Endodermal cell (in vitro differentiated cells): ENCODE measurements at regions not wholly inside any gene's neighbourhood (a gene's known extent, or its start where the extent isn't known, plus 50 kb on each side); places are given as distances from the start of the nearest gene placed in this dataset.

ENCODE experiments used
- DNase-seq: peaks from one replicate; pipeline ENCODE4 v3.0.0-alpha.2; 2017
- H3K27ac ChIP-seq: 2 replicates; pipeline ENCODE4 v1.5.1; 2013; ENCODE audit warnings: mild to moderate bottlenecking, low read depth, low read length, moderate library complexity
- H3K27me3 ChIP-seq: 2 replicates; pipeline ENCODE4 v1.6.1; 2013; ENCODE audit warnings: mild to moderate bottlenecking, low read length, moderate library complexity; ENCODE audit not compliant: insufficient read depth, control insufficient read depth, poor library complexity, severe bottlenecking
- H3K36me3 ChIP-seq: 2 replicates; pipeline ENCODE4 v1.7.0; 2013; ENCODE audit warnings: mild to moderate bottlenecking, low read length, moderate library complexity; ENCODE audit not compliant: control insufficient read depth, insufficient read depth
- H3K4me1 ChIP-seq: one replicate; pipeline ENCODE4 v1.7.0; 2013; ENCODE audit warnings: low read length; ENCODE audit not compliant: control insufficient read depth, insufficient read depth
- H3K4me3 ChIP-seq: 2 replicates; pipeline ENCODE4 v1.5.1; 2013; ENCODE audit warnings: mild to moderate bottlenecking, low read length, moderate library complexity
- H3K9ac ChIP-seq: 2 replicates; pipeline ENCODE4 v1.6.1; 2013; ENCODE audit warnings: mild to moderate bottlenecking, low read length, moderate library complexity; ENCODE audit not compliant: poor library complexity, severe bottlenecking; ENCODE audit errors: extremely low read depth
- H3K9me3 ChIP-seq: 2 replicates; pipeline ENCODE4 v1.6.1; 2013; ENCODE audit warnings: mild to moderate bottlenecking, low read length, moderate library complexity; ENCODE audit not compliant: control insufficient read depth
- H3K27ac Mint-ChIP-seq: 2 replicates; pipeline ENCODE4 v1.8.0; 2020; ENCODE audit warnings: mixed read lengths
- H3K27me3 Mint-ChIP-seq: 2 replicates; pipeline ENCODE4 v1.8.0; 2021; ENCODE audit warnings: mild to moderate bottlenecking, mixed read lengths; ENCODE audit not compliant: insufficient read depth
- H3K36me3 Mint-ChIP-seq: 2 replicates; pipeline ENCODE4 v1.8.0; 2020; ENCODE audit warnings: low read depth, mixed read lengths
- H3K4me1 Mint-ChIP-seq: 2 replicates; pipeline ENCODE4 v1.8.0; 2020; ENCODE audit warnings: mixed read lengths
- H3K4me3 Mint-ChIP-seq: 2 replicates; pipeline ENCODE4 v1.8.0; 2020; ENCODE audit warnings: mild to moderate bottlenecking, moderate library complexity, mixed read lengths
- H3K9me3 Mint-ChIP-seq: 2 replicates; pipeline ENCODE4 v1.8.0; 2020; ENCODE audit warnings: mild to moderate bottlenecking, mixed read lengths
- WGBS, 2 experiments: methylation state at CpG; one replicate each; pipeline versions ENCODE4 v1.1.5 to v1.1.7; 2013; ENCODE audit warnings: missing lambda C conversion rate in 2 of 2, mixed read lengths in 1 of 2; ENCODE audit not compliant: insufficient coverage in 1 of 2, insufficient read length in 1 of 2; 5-methylcytosine and 5-hydroxymethylcytosine counted together
- TF ChIP-seq, protein P1 (sequence below): fragments of 200-600 bp; sonication (generic); conservative IDR thresholded peaks from 2 replicates; pipeline ENCODE4 v1.5.0; 2021; ENCODE audit warnings: antibody characterized with exemption, mild to moderate bottlenecking

DNA sequence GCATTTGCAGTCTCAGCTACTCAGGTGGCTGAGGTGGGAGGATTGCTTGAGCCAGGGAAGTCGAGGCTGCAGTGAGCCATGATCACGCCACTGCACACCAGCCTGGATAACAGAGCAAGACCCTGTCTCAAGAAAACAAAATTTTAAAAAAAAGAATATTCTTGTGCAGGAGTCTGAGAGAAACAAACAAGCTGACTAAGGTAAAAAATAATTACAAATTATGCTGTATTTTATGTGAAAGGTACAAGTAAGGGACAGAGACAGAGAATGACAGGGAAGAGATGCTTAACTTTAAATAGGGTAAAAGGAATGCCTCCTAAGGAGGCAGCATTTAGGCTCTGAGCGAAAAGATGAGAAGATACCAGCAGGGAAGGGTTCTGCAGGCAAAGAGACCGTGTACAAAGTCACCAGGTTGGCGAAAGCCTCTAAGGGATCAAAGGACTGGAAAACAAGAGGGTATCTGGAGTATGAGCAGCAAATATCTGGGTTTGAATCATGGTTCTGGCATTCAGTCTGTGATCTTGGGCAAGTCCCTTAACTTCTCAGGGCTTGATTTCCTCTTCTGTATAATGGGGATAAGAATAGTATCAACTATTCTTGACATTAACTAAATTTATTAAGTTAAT, 106.2 kb upstream of the RHOBTB1 start:
- no peak for DNase-seq
- no peak overlapping the region for H3K27ac ChIP-seq
- Mint-ChIP-seq H3K4me1 (peaks cover 7% of the 10 kb centered on the region), H3K36me3 (no peaks in the 10 kb centered on the region), H3K27ac (no peak overlapping the region), H3K4me3 (no peak overlapping the region), H3K27me3 (no peaks in the 10 kb centered on the region), H3K9me3 (peaks cover 3% of the 10 kb centered on the region)
- 88 to 95% methylated on average over 5 of the region's 5 CpGs for WGBS, 2 experiments
- peaks cover 3% of the 10 kb centered on the region for H3K4me1 ChIP-seq
- no peaks in the 10 kb centered on the region for H3K9me3 ChIP-seq
- H3K27me3 ChIP-seq, result no peaks in the 10 kb centered on the region
- TF ChIP-seq, protein P1, sequence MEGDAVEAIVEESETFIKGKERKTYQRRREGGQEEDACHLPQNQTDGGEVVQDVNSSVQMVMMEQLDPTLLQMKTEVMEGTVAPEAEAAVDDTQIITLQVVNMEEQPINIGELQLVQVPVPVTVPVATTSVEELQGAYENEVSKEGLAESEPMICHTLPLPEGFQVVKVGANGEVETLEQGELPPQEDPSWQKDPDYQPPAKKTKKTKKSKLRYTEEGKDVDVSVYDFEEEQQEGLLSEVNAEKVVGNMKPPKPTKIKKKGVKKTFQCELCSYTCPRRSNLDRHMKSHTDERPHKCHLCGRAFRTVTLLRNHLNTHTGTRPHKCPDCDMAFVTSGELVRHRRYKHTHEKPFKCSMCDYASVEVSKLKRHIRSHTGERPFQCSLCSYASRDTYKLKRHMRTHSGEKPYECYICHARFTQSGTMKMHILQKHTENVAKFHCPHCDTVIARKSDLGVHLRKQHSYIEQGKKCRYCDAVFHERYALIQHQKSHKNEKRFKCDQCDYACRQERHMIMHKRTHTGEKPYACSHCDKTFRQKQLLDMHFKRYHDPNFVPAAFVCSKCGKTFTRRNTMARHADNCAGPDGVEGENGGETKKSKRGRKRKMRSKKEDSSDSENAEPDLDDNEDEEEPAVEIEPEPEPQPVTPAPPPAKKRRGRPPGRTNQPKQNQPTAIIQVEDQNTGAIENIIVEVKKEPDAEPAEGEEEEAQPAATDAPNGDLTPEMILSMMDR, result no peak
- H3K36me3 ChIP-seq, result no peaks in the 10 kb centered on the region
- H3K9ac ChIP-seq, result no peak overlapping the region
- H3K4me3 ChIP-seq, result no peak overlapping the region

DNA sequence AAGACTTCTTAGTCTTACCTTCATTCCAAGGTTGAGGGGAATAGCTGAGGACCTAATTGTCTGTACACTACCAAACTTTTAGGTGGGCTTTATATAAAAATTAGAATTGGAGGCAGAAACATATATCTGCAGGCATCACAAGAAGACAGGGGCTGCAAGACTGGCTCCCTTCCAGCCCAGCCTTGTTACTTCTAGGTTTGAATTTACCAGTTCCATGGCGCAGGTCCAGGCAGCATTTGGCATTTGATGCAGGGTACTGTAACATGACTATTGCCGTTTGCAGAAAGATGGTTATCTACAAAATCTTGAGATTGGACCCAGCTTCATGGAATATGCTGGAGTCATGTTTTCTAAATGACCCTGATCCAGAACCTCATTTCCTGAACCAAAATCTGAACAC, 105.4 kb upstream of the RHOBTB1 start:
- no peak overlapping the region for H3K27ac ChIP-seq
- H3K4me3 ChIP-seq, result no peak overlapping the region
- 90 to 95% methylated on average over 2 of the region's 2 CpGs for WGBS, 2 experiments
- DNase-seq, result no peak
- Mint-ChIP-seq H3K36me3 (no peaks in the 10 kb centered on the region), H3K27me3 (no peaks in the 10 kb centered on the region), H3K4me1 (peaks cover 7% of the 10 kb centered on the region), H3K9me3 (no peaks in the 10 kb centered on the region), H3K4me3 (no peak overlapping the region), H3K27ac (no peak overlapping the region)
- no peaks in the 10 kb centered on the region for H3K36me3 ChIP-seq
- H3K9me3 ChIP-seq, result no peaks in the 10 kb centered on the region
- no peak overlapping the region for H3K9ac ChIP-seq
- H3K27me3 ChIP-seq, result no peaks in the 10 kb centered on the region
- TF ChIP-seq, protein P1, result no peak
- peaks cover 3% of the 10 kb centered on the region for H3K4me1 ChIP-seq

DNA sequence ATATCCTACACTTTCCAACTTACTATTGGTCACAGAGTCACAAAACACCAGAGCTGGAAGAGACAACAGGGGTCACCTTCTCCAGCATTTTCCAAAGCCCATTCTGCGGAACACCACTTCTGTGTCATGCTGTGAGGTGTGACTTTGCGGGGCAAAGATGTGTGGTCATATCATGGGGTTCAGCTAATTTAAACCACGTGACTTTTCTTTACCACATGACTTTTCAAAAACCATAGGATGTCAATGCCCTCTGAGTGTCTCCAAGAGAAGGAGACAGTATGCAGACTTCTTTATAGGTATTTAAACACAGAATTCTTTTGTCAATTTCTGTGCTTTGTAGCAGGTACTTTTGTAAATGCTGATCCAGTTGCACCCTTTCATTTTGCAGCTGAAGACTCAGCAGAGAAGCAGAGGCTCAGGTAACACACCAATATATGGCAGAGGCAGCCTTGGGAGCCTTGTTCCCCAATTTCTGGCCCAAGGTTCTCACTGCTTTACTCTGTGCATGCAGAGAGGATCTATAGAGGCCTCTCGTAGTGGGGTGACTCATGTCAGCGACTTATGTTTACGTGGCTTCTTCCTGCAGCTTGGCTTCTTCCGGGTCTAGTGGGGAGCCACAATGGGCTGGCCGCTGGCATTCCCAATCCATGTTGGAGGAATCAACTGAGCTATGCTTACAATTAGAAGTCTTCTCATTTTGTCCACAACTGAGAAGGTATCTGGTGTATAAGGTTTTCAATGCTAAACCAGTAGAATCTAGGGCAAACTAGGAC, 104.0 kb upstream of the RHOBTB1 start:
- WGBS, 2 experiments, result 70 to 91% methylated on average over 4 to 8 of the region's 8 CpGs
- H3K36me3 Mint-ChIP-seq, result no peaks in the 10 kb centered on the region

More for the DNA sequence above, 104.0 kb upstream of the RHOBTB1 start:
- Mint-ChIP-seq H3K9me3 (no peaks in the 10 kb centered on the region), H3K4me3 (no peak overlapping the region), H3K27ac (no peak overlapping the region), H3K4me1 (peaks cover 7% of the 10 kb centered on the region), H3K27me3 (no peaks in the 10 kb centered on the region)
- Histone ChIP-seq H3K4me3 (no peak overlapping the region), H3K27me3 (no peaks in the 10 kb centered on the region), H3K9me3 (no peaks in the 10 kb centered on the region), H3K36me3 (no peaks in the 10 kb centered on the region), H3K27ac (no peak overlapping the region), H3K9ac (no peak overlapping the region), H3K4me1 (peaks cover 3% of the 10 kb centered on the region)
- TF ChIP-seq, protein P1, result no peak
- no peak for DNase-seq
